ENCODE measurements at regions not wholly inside any gene's neighbourhood (a gene's known extent, or its start where the extent isn't known, plus 50 kb on each side); places are given as distances from the start of the nearest gene placed in this dataset.

GRCh38 chr2:217325251-217325650, 465.4 kb upstream of the TNP1 start:
- TF ChIP-seq EP300 (IDR thresholded peaks at IDR 0.05; ENCODE audit: borderline replicate concordance in 1 of 2, low read depth in 1 of 2, low read length in 1 of 2) (no peak), CTCF (IDR thresholded peaks at IDR 0.05) (no peak), NFIC (IDR thresholded peaks at IDR 0.05; ENCODE audit: borderline replicate concordance) (no peak), FOSL2 (IDR thresholded peaks at IDR 0.05; ENCODE audit: borderline replicate concordance, low read depth) (no peak), NRF1 (IDR thresholded peaks at IDR 0.05; ENCODE audit: low read depth, low read length) (no peak)
